ENCODE measurements at regions not wholly inside any gene's neighbourhood (a gene's known extent, or its start where the extent isn't known, plus 50 kb on each side); places are given as distances from the start of the nearest gene placed in this dataset.

GRCh38 chr20:7728338-7728737, 211.9 kb downstream of the HAO1 start:
- ATAC-seq, result no peak
- TF ChIP-seq GLIS3 (CRISPR knock-in tag; IDR thresholded peaks at IDR 0.05), result no peak
- no peak for TF ChIP-seq OSR1 (CRISPR knock-in tag; IDR thresholded peaks at IDR 0.05)
- TF ChIP-seq TSHZ2 (CRISPR knock-in tag; IDR thresholded peaks at IDR 0.05), result no peak
- TF ChIP-seq ZC3H10 (CRISPR knock-in tag; IDR thresholded peaks at IDR 0.05), result no peak

- ATAC-seq, result no peak
- TF ChIP-seq ZNF8 (CRISPR knock-in tag; IDR thresholded peaks at IDR 0.05), result no peak
- no peak for TF ChIP-seq CREB5 (CRISPR knock-in tag; IDR thresholded peaks at IDR 0.05; ENCODE audit: low read depth)
- no peak for TF ChIP-seq TCF4 (CRISPR knock-in tag; IDR thresholded peaks at IDR 0.05; ENCODE audit: borderline replicate concordance)
- TF ChIP-seq ISL1 (CRISPR knock-in tag; IDR thresholded peaks at IDR 0.05), result no peak
- TF ChIP-seq TSHZ2 (CRISPR knock-in tag; IDR thresholded peaks at IDR 0.05), result no peak
- TF ChIP-seq ZFP30 (CRISPR knock-in tag; IDR thresholded peaks at IDR 0.05), result no peak
- TF ChIP-seq ZC3H10 (CRISPR knock-in tag; IDR thresholded peaks at IDR 0.05), result no peak
- no peak for TF ChIP-seq ARNTL (CRISPR knock-in tag; IDR thresholded peaks at IDR 0.05; ENCODE audit: borderline replicate concordance, low read depth)
These were observed 206.0 kb downstream of the HAO1 start for GRCh38 chr20:7734216-7734615.

GRCh38 chr20:7736336-7736735, 203.9 kb downstream of the HAO1 start:
- TF ChIP-seq ZNF70 (CRISPR knock-in tag; IDR thresholded peaks at IDR 0.05), result no peak
- TF ChIP-seq PATZ1 (CRISPR knock-in tag; IDR thresholded peaks at IDR 0.05; ENCODE audit: borderline replicate concordance), result no peak
- no peak for TF ChIP-seq ARNTL (CRISPR knock-in tag; IDR thresholded peaks at IDR 0.05; ENCODE audit: borderline replicate concordance, low read depth)
- no peak for TF ChIP-seq ISL1 (CRISPR knock-in tag; IDR thresholded peaks at IDR 0.05)
- TF ChIP-seq ESRRG (CRISPR knock-in tag; IDR thresholded peaks at IDR 0.05), result no peak
- no peak for TF ChIP-seq ZFP30 (CRISPR knock-in tag; IDR thresholded peaks at IDR 0.05)
- no peak for TF ChIP-seq TCF4 (CRISPR knock-in tag; IDR thresholded peaks at IDR 0.05; ENCODE audit: borderline replicate concordance)
- no peak for TF ChIP-seq CSRNP3 (CRISPR knock-in tag; IDR thresholded peaks at IDR 0.05)
- no peak for TF ChIP-seq BACH2 (CRISPR knock-in tag; IDR thresholded peaks at IDR 0.05; ENCODE audit: borderline replicate concordance)
- no peak for TF ChIP-seq SNAI2 (CRISPR knock-in tag; IDR thresholded peaks at IDR 0.05)
- no peak for TF ChIP-seq RARB (CRISPR knock-in tag; IDR thresholded peaks at IDR 0.05)
- TF ChIP-seq ZNF8 (CRISPR knock-in tag; IDR thresholded peaks at IDR 0.05), result no peak
- no peak for TF ChIP-seq CSDC2 (CRISPR knock-in tag; IDR thresholded peaks at IDR 0.05)
- TF ChIP-seq TSHZ2 (CRISPR knock-in tag; IDR thresholded peaks at IDR 0.05), result no peak
- TF ChIP-seq CREB5 (CRISPR knock-in tag; IDR thresholded peaks at IDR 0.05; ENCODE audit: low read depth), result no peak
- TF ChIP-seq POU6F1 (CRISPR knock-in tag; IDR thresholded peaks at IDR 0.05; ENCODE audit: borderline replicate concordance, low read depth), result no peak
- no peak for ATAC-seq

All from SK-N-SH treated with all-trans-retinoic acid at 6 μM for 48 hours (cell line).